Erythroblast (primary cell): ENCODE measurements at regions not wholly inside any gene's neighbourhood (a gene's known extent, or its start where the extent isn't known, plus 50 kb on each side); places are given as distances from the start of the nearest gene placed in this dataset.

Experiments
- GATA1 ChIP-seq: IDR thresholded peaks from 2 replicates; pipeline ENCODE4 v1.6.1; 2011; ENCODE audit warnings: low read depth, mild to moderate bottlenecking, control low read depth, low read length, moderate library complexity
- POLR2A ChIP-seq: IDR thresholded peaks from 2 replicates; pipeline ENCODE4 v1.6.1; 2011; ENCODE audit warnings: mild to moderate bottlenecking, low read length

GRCh38 chr11:128374026-128374425 lies 213.3 kb downstream of the ETS1 start:
- TF ChIP-seq POLR2A (no peak), GATA1 (no peak)
